ENCODE measurements at regions not wholly inside any gene's neighbourhood (a gene's known extent, or its start where the extent isn't known, plus 50 kb on each side); places are given as distances from the start of the nearest gene placed in this dataset.

DNA sequence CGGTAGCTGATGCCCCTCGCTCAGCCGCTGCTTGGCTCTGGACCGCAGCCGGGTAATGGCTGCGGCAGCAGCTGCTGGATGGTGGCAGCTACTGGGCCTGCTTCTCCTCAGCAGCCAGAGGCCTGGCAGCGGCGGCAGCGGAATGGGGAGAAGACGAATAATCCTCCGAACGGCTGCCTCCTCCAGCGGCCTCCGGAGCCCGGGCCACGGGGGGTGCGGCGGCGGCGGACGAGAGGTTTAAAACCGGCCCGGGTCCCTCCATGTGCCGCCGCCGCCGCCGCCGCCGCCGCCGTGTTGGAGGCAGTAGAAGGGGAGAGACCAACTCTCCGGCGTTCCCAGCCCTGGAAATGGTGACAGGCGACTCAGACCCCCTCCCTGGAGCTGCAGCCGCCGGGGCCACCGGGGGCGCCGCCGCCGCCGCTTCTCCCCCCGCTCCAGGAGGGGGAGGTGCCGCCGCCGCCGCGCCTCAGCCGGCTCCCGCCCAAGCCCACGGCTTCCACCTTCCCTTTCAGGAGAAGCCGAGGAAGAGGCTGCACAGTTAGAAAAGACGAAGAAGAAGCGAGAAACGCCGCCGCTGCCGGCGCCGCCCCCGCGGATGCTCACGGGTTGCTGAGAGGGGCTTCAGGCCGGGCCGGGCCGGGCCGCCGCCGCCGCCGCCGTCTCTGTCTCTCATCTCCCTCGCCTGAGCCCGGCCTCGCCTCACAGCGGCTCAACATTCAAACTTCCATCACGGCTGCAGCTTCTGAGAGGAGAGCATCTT is 118.4 kb upstream of the PRSS3 start:
- TF ChIP-seq, protein P1, sequence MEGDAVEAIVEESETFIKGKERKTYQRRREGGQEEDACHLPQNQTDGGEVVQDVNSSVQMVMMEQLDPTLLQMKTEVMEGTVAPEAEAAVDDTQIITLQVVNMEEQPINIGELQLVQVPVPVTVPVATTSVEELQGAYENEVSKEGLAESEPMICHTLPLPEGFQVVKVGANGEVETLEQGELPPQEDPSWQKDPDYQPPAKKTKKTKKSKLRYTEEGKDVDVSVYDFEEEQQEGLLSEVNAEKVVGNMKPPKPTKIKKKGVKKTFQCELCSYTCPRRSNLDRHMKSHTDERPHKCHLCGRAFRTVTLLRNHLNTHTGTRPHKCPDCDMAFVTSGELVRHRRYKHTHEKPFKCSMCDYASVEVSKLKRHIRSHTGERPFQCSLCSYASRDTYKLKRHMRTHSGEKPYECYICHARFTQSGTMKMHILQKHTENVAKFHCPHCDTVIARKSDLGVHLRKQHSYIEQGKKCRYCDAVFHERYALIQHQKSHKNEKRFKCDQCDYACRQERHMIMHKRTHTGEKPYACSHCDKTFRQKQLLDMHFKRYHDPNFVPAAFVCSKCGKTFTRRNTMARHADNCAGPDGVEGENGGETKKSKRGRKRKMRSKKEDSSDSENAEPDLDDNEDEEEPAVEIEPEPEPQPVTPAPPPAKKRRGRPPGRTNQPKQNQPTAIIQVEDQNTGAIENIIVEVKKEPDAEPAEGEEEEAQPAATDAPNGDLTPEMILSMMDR (IDR thresholded peaks at IDR 0.05; ENCODE audit: low read depth, low read length, missing control alignments) = no peak
- no peak for DNase-seq (ENCODE audit: low read depth)
- in situ Hi-C loops (cut with HindIII; ENCODE audit: low sequenced_read_pairs) = no loop called here
- H3K4me3 ChIP-seq (ENCODE audit: low read depth, low read length) = peak overlapping the region; percentile 45

- H3K4me3 ChIP-seq (ENCODE audit: low read depth, low read length) = peak overlapping the region; percentile 45
- TF ChIP-seq, protein P1 (IDR thresholded peaks at IDR 0.05; ENCODE audit: low read depth, low read length, missing control alignments) = no peak
- DNase-seq (ENCODE audit: low read depth) = no peak
- in situ Hi-C loops (cut with HindIII; ENCODE audit: low sequenced_read_pairs) = no loop called here
These were observed 117.9 kb upstream of the PRSS3 start for GRCh38 chr9:33677506-33677809.

- no peak overlapping the region for H3K4me3 ChIP-seq (ENCODE audit: low read depth, low read length)
- TF ChIP-seq, protein P1 (IDR thresholded peaks at IDR 0.05; ENCODE audit: low read depth, low read length, missing control alignments) = no peak
- DNase-seq (ENCODE audit: low read depth) = no peak
- in situ Hi-C loops (cut with HindIII; ENCODE audit: low sequenced_read_pairs) = no loop called here
These were observed 117.4 kb upstream of the PRSS3 start for GRCh38 chr9:33677961-33678360.

DNA sequence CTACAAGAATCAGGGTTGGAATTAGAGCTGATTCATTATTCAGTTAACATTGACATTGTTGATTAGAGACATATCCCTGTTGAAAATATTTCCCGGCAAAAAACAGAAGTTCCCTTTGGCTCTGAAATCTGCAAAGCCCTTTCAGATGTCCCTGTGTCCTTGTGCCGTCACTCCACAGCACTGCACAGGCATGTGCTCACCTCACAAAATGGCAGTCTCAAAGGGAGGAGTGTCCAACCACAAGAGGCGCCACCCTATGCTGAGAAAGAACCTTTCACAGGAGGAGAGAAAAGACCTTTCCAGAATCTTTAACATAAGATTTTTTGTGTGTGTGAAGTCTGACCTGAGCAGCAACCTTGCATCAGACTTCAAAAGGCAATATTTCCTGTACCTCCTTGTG is 112.8 kb upstream of the PRSS3 start:
- no peak overlapping the region for H3K4me3 ChIP-seq (ENCODE audit: low read depth, low read length)
- in situ Hi-C loops (cut with HindIII; ENCODE audit: low sequenced_read_pairs) = no loop called here
- DNase-seq (ENCODE audit: low read depth) = no peak
- TF ChIP-seq, protein P1 (IDR thresholded peaks at IDR 0.05; ENCODE audit: low read depth, low read length, missing control alignments) = no peak

GRCh38 chr9:33684831-33685230 is 110.5 kb upstream of the PRSS3 start:
- no peak overlapping the region for H3K4me3 ChIP-seq (ENCODE audit: low read depth, low read length)
- TF ChIP-seq, protein P1 (IDR thresholded peaks at IDR 0.05; ENCODE audit: low read depth, low read length, missing control alignments) = no peak
- DNase-seq (ENCODE audit: low read depth) = no peak
- in situ Hi-C loops (cut with HindIII; ENCODE audit: low sequenced_read_pairs) = no loop called here

GRCh38 chr9:33686942-33687341 is 108.4 kb upstream of the PRSS3 start:
- H3K4me3 ChIP-seq (ENCODE audit: low read depth, low read length) = no peak overlapping the region
- DNase-seq (ENCODE audit: low read depth) = no peak
- in situ Hi-C loops (cut with HindIII; ENCODE audit: low sequenced_read_pairs) = no loop called here
- TF ChIP-seq, protein P1 (IDR thresholded peaks at IDR 0.05; ENCODE audit: low read depth, low read length, missing control alignments) = no peak
